Mammary epithelial cell (primary cell): ENCODE measurements at regions not wholly inside any gene's neighbourhood (a gene's known extent, or its start where the extent isn't known, plus 50 kb on each side); places are given as distances from the start of the nearest gene placed in this dataset.
"Not testable (repeated sequence)": the region's sequence is repeated elsewhere in the genome, so short reads cannot be mapped to it uniquely, and the experiment has no call there.

Experiments used
- CTCF ChIP-seq, 2 donors: IDR thresholded peaks in 1 of 2; conservative IDR thresholded peaks in 1 of 2; 2 replicates each; pipeline ENCODE4 v1.5.1; 2011 to 2012; ENCODE audit warnings: inconsistent platforms in 2 of 2, low read length in 2 of 2, mild to moderate bottlenecking in 2 of 2, control low read depth in 1 of 2, low read depth in 1 of 2; ENCODE audit not compliant: insufficient read depth in 1 of 2; ENCODE audit errors: extremely low read depth in 1 of 2
- EZH2 ChIP-seq: IDR thresholded peaks from 2 replicates; pipeline ENCODE4 v1.6.1; 2012; ENCODE audit warnings: low read length, inconsistent platforms, borderline replicate concordance

- not testable (repeated sequence) for TF ChIP-seq CTCF (conservative IDR thresholded peaks at IDR 0.05 in 1 of 2, IDR thresholded peaks at IDR 0.05 in 1 of 2; ENCODE audit: extremely low read depth in 1 of 2, insufficient read depth in 1 of 2, low read depth in 1 of 2, low read length in 2 of 2); EZH2
These were observed 205.9 kb downstream of the NPIPA8 start for GRCh38 chr16:18130478-18131120.
